Aorta (tissue), 5 donors: ENCODE measurements at regions not wholly inside any gene's neighbourhood (a gene's known extent, or its start where the extent isn't known, plus 50 kb on each side); places are given as distances from the start of the nearest gene placed in this dataset.

Experiments
- ATAC-seq: fragments of 200-7000 bp; cut with Tn5 transposase; one replicate; pipeline ENCODE4 v1.9.1; 2022; ENCODE audit warnings: moderate library complexity; ENCODE audit not compliant: low FRiP score
- DNase-seq, 2 donors: peaks; one replicate each; pipeline ENCODE4 v3.0.0-alpha.2; 2020
- H3K27ac ChIP-seq, 2 donors: one replicate each; pipeline ENCODE4 v1.5.1; 2013; ENCODE audit warnings: low read length in 2 of 2, mild to moderate bottlenecking in 2 of 2, moderate library complexity in 2 of 2, control low read depth in 1 of 2, inconsistent platforms in 1 of 2, low read depth in 1 of 2
- H3K27me3 ChIP-seq, 2 donors: one replicate each; pipeline ENCODE4 v1.6.1; 2013; ENCODE audit warnings: control low read depth in 1 of 2, low read length in 1 of 2, mild to moderate bottlenecking in 1 of 2, moderate library complexity in 1 of 2; ENCODE audit not compliant: insufficient read depth in 2 of 2, control insufficient read depth in 1 of 2
- H3K36me3 ChIP-seq, 2 donors: one replicate each; pipeline ENCODE4 v1.6.1; 2013; ENCODE audit warnings: control low read depth in 1 of 2, low read length in 1 of 2, mild to moderate bottlenecking in 1 of 2; ENCODE audit not compliant: insufficient read depth in 2 of 2, control insufficient read depth in 1 of 2
- H3K4me1 ChIP-seq, 2 donors: one replicate each; pipeline ENCODE4 v1.6.1; 2013; ENCODE audit warnings: low read length in 2 of 2, control low read depth in 1 of 2, mild to moderate bottlenecking in 1 of 2, moderate library complexity in 1 of 2; ENCODE audit not compliant: insufficient read depth in 2 of 2, control insufficient read depth in 1 of 2
- H3K4me3 ChIP-seq, 2 donors: one replicate each; pipeline ENCODE4 v1.5.1; 2013; ENCODE audit warnings: low read length in 2 of 2, control low read depth in 1 of 2, mild to moderate bottlenecking in 1 of 2
- H3K9me3 ChIP-seq: one replicate; pipeline ENCODE4 v1.6.1; 2013; ENCODE audit warnings: mild to moderate bottlenecking, low read length; ENCODE audit not compliant: control insufficient read depth
- WGBS, 2 donors: extraction: QIAGEN DNeasy Blood & Tissue Kit; methylation state at CpG; one replicate each; pipeline ENCODE4 v1.1.7; 2013; 5-methylcytosine and 5-hydroxymethylcytosine counted together
- intact Hi-C, 2 donors: fragments of 100-400 bp; cut with DNase I; formaldehyde crosslinking; loops; one replicate each; pipeline versions ENCODE4 v1.14.2 to v1.15.0; 2022
- donor health status: healthy with polysubstance abuse.
- donor health status: Bipolar disorder and iron deficiency.
- donor health status: DM: no; HTN: no; CAD: no.
- donor health status: DM: no; HTN: no; CAD: no.
- donor health status: DM: yes; HTN: yes; CAD: no.

DNA sequence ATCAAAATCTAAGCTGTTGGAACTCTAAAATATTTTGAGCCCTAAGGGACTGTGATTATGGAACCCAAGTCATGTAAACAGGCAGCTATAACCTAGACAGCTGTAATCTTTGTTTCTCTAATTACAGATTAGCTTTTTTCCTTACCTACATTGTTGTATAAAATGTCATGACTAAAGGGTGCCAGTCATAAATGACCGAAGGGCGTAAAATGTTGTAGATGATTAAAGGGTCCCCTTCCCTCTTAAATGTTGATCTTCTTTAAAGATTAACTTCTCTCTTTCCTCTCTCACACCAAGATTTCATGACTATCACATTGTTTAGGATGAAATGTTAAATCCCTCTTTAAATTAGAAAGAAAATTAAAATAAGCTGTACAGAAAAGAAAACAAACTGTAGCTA is 659.4 kb upstream of the NR3C2 start:
- no peaks in the 10 kb centered on the region for H3K9me3 ChIP-seq
- DNase-seq (no peak), ATAC-seq (no peak)
- H3K36me3 ChIP-seq, result no peaks in the 10 kb centered on the region
- peaks cover 0 to 3% of the 10 kb centered on the region in 2 donors for H3K4me1 ChIP-seq
- WGBS, 2 donors, result 94 to 95% methylated on average over 2 of the region's 2 CpGs
- H3K27me3 ChIP-seq, result no peaks in the 10 kb centered on the region
- H3K4me3 ChIP-seq, result no peak overlapping the region
- intact Hi-C loops, result no loop called here
- H3K27ac ChIP-seq, result no peak overlapping the region

DNA sequence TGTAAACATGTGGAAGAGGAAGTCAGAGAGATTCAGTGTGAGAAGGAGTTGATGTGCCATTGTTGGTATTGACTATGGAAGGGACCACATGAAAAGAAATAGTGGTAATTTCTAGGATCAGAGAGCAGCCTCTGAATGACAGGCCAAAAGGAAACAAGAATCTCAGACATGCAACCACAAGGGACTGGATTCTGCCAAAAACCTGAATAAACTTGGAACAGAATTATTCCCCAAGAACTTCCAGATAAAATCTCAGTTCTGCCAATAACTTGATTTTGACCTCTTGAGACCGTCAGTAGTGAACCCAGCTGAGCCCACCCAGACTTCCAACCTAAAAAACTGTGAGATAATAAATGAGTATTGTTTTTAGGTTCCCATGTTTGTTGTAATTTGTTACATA is 653.6 kb upstream of the NR3C2 start:
- no peaks in the 10 kb centered on the region for H3K36me3 ChIP-seq
- H3K27me3 ChIP-seq, result no peaks in the 10 kb centered on the region
- intact Hi-C loops, result no loop called here
- peaks cover 2% of the 10 kb centered on the region for H3K9me3 ChIP-seq
- H3K4me3 ChIP-seq, result no peak overlapping the region
- ATAC-seq (no peak), DNase-seq (no peak)
- no peaks in the 10 kb centered on the region for H3K4me1 ChIP-seq
- WGBS, 2 donors, result 0 to 4% methylated on average over 1 of the region's 1 CpG
- H3K27ac ChIP-seq, result no peak overlapping the region

- intact Hi-C loops, result no loop called here
- Histone ChIP-seq H3K27ac (no peak overlapping the region), H3K36me3 (no peaks in the 10 kb centered on the region), H3K27me3 (no peaks in the 10 kb centered on the region), H3K9me3 (peaks cover 2% of the 10 kb centered on the region), H3K4me3 (no peak overlapping the region), H3K4me1 (no peaks in the 10 kb centered on the region)
- no peak for ATAC-seq
- DNase-seq, result no peak
These were observed 652.8 kb upstream of the NR3C2 start for GRCh38 chr4:149095001-149095400.

GRCh38 chr4:149084144-149084543 is 641.9 kb upstream of the NR3C2 start:
- intact Hi-C loops, result no loop called here
- Histone ChIP-seq H3K4me3 (no peak overlapping the region), H3K4me1 (no peaks in the 10 kb centered on the region), H3K27ac (no peak overlapping the region), H3K27me3 (no peaks in the 10 kb centered on the region), H3K9me3 (no peaks in the 10 kb centered on the region), H3K36me3 (no peaks in the 10 kb centered on the region)
- WGBS, 2 donors, result 82 to 87% methylated on average over 4 of the region's 4 CpGs
- ATAC-seq (no peak), DNase-seq (no peak)

GRCh38 chr4:149077181-149077580 is 635.0 kb upstream of the NR3C2 start:
- H3K27me3 ChIP-seq, result no peaks in the 10 kb centered on the region
- no peaks in the 10 kb centered on the region for H3K9me3 ChIP-seq
- WGBS, 2 donors, result 66 to 67% methylated on average over 1 of the region's 1 CpG
- H3K4me1 ChIP-seq, result no peaks in the 10 kb centered on the region
- DNase-seq (no peak), ATAC-seq (no peak)
- no peak overlapping the region for H3K27ac ChIP-seq
- no peak overlapping the region for H3K4me3 ChIP-seq
- intact Hi-C loops, result no loop called here
- H3K36me3 ChIP-seq, result no peaks in the 10 kb centered on the region

GRCh38 chr4:149076401-149076800 is 634.2 kb upstream of the NR3C2 start:
- intact Hi-C loops, result no loop called here
- no peak for DNase-seq
- no peak for ATAC-seq
- Histone ChIP-seq H3K27me3 (no peaks in the 10 kb centered on the region), H3K27ac (no peak overlapping the region), H3K36me3 (no peaks in the 10 kb centered on the region), H3K4me1 (no peaks in the 10 kb centered on the region), H3K9me3 (no peaks in the 10 kb centered on the region), H3K4me3 (no peak overlapping the region)
- WGBS, 2 donors, result 23 to 43% methylated on average over 1 of the region's 1 CpG

DNA sequence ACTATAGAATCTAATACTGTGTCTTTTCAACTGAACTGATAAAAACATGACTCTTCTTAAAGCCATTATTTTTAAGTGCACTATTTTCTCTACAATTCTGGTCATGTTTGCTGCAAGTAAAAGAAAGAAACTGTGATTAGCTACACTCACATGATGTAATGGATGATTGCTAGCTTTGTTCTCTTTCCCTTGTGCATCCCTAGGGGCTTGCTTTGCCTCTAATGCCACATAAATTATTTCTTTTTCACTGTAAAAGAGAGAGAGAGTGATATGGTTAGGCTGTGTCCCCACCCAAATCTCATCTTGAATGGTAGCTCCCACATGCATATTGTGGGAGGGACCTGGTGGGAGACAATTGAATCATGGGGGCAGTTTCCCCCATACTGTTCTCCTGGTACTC is 630.2 kb upstream of the NR3C2 start:
- no peaks in the 10 kb centered on the region for H3K4me1 ChIP-seq
- H3K27me3 ChIP-seq, result no peaks in the 10 kb centered on the region
- no peak overlapping the region for H3K27ac ChIP-seq
- intact Hi-C loops, result no loop called here
- no peaks in the 10 kb centered on the region for H3K9me3 ChIP-seq
- H3K4me3 ChIP-seq, result no peak overlapping the region
- ATAC-seq, result no peak
- no peaks in the 10 kb centered on the region for H3K36me3 ChIP-seq
- DNase-seq, result no peak

DNA sequence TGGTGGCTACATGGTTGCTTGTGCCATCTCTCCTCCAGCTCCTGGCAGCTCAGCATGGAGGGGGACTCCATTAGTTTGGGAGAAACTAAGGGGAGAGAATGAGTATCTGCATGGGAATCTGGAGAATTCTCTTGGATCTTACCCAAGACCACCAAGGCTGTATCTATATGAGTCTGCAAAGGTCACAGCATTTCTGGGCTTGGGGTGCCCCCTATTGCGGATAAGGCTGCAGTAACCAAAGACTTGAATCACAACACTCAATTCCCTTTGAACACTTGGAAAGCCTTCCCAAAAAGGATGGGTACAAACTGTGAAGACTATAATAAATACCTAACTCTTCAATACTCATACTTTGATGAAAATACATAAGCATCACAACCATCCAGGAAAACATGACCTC is 623.5 kb upstream of the NR3C2 start:
- DNase-seq (no peak), ATAC-seq (no peak)
- H3K9me3 ChIP-seq, result peaks cover 2% of the 10 kb centered on the region
- no peak overlapping the region for H3K27ac ChIP-seq
- intact Hi-C loops, result no loop called here
- H3K27me3 ChIP-seq, result no peaks in the 10 kb centered on the region
- no peaks in the 10 kb centered on the region for H3K36me3 ChIP-seq
- H3K4me3 ChIP-seq, result no peak overlapping the region
- H3K4me1 ChIP-seq, result no peaks in the 10 kb centered on the region
- 81 to 93% methylated on average over 1 of the region's 1 CpG for WGBS, 2 donors

DNA sequence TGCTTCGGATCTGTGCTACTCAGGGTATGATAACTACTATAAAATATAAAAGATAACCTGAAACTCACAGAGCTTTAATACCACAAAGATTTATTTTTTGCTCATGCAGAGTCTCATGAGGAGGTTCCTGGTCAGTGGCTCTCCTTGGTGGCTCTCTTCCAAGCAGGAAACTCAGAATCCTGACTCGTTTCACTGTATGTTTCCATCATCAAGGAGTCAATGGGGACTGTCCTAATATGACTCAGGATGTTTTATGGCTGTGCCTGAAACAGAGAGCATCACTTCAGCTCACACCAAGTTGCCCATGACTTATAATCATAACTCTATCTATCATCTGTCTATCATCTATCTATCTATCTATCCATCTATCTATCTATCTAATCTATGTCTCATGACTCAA is 620.8 kb upstream of the NR3C2 start:
- no peak overlapping the region for H3K27ac ChIP-seq
- H3K36me3 ChIP-seq, result no peaks in the 10 kb centered on the region
- H3K4me3 ChIP-seq, result no peak overlapping the region
- 60 to 65% methylated on average over 2 of the region's 2 CpGs for WGBS, 2 donors
- peaks cover 2% of the 10 kb centered on the region for H3K9me3 ChIP-seq
- no peak for DNase-seq
- H3K4me1 ChIP-seq, result no peaks in the 10 kb centered on the region
- no peak for ATAC-seq
- no peaks in the 10 kb centered on the region for H3K27me3 ChIP-seq
- intact Hi-C loops, result no loop called here

- no peaks in the 10 kb centered on the region for H3K27me3 ChIP-seq
- H3K4me1 ChIP-seq, result no peaks in the 10 kb centered on the region
- no peak overlapping the region for H3K27ac ChIP-seq
- intact Hi-C loops, result no loop called here
- DNase-seq (no peak), ATAC-seq (no peak)
- no peaks in the 10 kb centered on the region for H3K36me3 ChIP-seq
- no peak overlapping the region for H3K4me3 ChIP-seq
- H3K9me3 ChIP-seq, result no peaks in the 10 kb centered on the region
- WGBS, 2 donors, result 45 to 46% methylated on average over 3 of the region's 3 CpGs
These were observed 615.4 kb upstream of the NR3C2 start for GRCh38 chr4:149057594-149057993.
